ENCODE measurements at regions not wholly inside any gene's neighbourhood (a gene's known extent, or its start where the extent isn't known, plus 50 kb on each side); places are given as distances from the start of the nearest gene placed in this dataset.

GRCh38 chr1:5455651-5456050 lies 536.6 kb downstream of the NPHP4 start:
- Histone ChIP-seq H4K20me1 (ENCODE audit: control insufficient read depth, insufficient read depth, low read length, poor library complexity, severe bottlenecking) (no peaks in the 10 kb centered on the region), H2AFZ (ENCODE audit: insufficient read depth, low read depth, low read length, poor library complexity, severe bottlenecking) (no peak overlapping the region), H3K9ac (ENCODE audit: low read length) (no peak overlapping the region), H3K4me1 (ENCODE audit: control insufficient read depth in 2 of 2, insufficient read depth in 2 of 2, low read length in 2 of 2) (no peaks in the 10 kb centered on the region), H3K9me3 (ENCODE audit: control extremely low read depth in 1 of 3, control insufficient read depth in 2 of 3, insufficient read depth in 1 of 3, low read length in 2 of 3) (no peaks in the 10 kb centered on the region), H3K27ac (ENCODE audit: low read length in 2 of 2) (no peak overlapping the region), H3K79me2 (ENCODE audit: control insufficient read depth, insufficient read depth, low read length) (no peaks in the 10 kb centered on the region), H3K4me3 (ENCODE audit: control extremely low read depth in 1 of 5, extremely low read depth in 1 of 5, insufficient read depth in 1 of 5, low read depth in 2 of 5, low read length in 4 of 5) (no peak overlapping the region), H3K4me2 (replicated peaks; ENCODE audit: low read depth, low read length, poor library complexity, severe bottlenecking) (no peak overlapping the region), H3K36me3 (replicated peaks in 1 of 2; ENCODE audit: control extremely low read depth in 1 of 2, control insufficient read depth in 1 of 2, extremely low read depth in 1 of 2, insufficient read depth in 2 of 2, low read length in 1 of 2) (no peaks in the 10 kb centered on the region), H3K27me3 (replicated peaks in 1 of 4; ENCODE audit: control extremely low read depth in 1 of 4, control insufficient read depth in 3 of 4, insufficient read depth in 4 of 4, low read length in 3 of 4) (peaks cover 0 to 2% (median 0%) of the 10 kb centered on the region in 4 experiments)
- WGBS (ENCODE audit: insufficient coverage): 3% methylated on average over 3 of the region's 8 CpGs
- peaks cover 4% of the 10 kb centered on the region for H3K27me3 Mint-ChIP-seq
- H3K4me1 Mint-ChIP-seq: no peaks in the 10 kb centered on the region
- intact Hi-C loops (cut with micrococcal nuclease): no loop called here
- H3K9me3 Mint-ChIP-seq (ENCODE audit: insufficient read depth): no peaks in the 10 kb centered on the region
- H3K27ac Mint-ChIP-seq: no peak overlapping the region
- ATAC-seq (ENCODE audit: low read depth): no peak
- no peak for DNase-seq
- no peak overlapping the region for H3K4me3 Mint-ChIP-seq
- ChIA-PET CTCF (no interaction called here), POLR2A (no interaction called here)
- no peak for TF ChIP-seq EZH2 (IDR thresholded peaks at IDR 0.05; ENCODE audit: borderline replicate concordance, insufficient read depth, low read depth, low read length, poor library complexity, severe bottlenecking)
- no peak for TF ChIP-seq CTCF (IDR thresholded peaks at IDR 0.05)

GRCh38 chr1:5455056-5455455 lies 537.2 kb downstream of the NPHP4 start:
- H3K9ac ChIP-seq (ENCODE audit: low read length): no peak overlapping the region
- intact Hi-C loops (cut with micrococcal nuclease): no loop called here
- no peaks in the 10 kb centered on the region for H3K4me1 Mint-ChIP-seq

More at GRCh38 chr1:5455056-5455455, 537.2 kb downstream of the NPHP4 start:
- Mint-ChIP-seq H3K27ac (no peak overlapping the region), H3K4me3 (no peak overlapping the region), H3K27me3 (peaks cover 4% of the 10 kb centered on the region), H3K9me3 (ENCODE audit: insufficient read depth) (no peaks in the 10 kb centered on the region)
- ChIA-PET CTCF (no interaction called here), POLR2A (no interaction called here)
- DNase-seq (no peak), ATAC-seq (ENCODE audit: low read depth) (no peak)
- TF ChIP-seq EZH2 (IDR thresholded peaks at IDR 0.05; ENCODE audit: borderline replicate concordance, insufficient read depth, low read depth, low read length, poor library complexity, severe bottlenecking) (no peak), CTCF (IDR thresholded peaks at IDR 0.05) (no peak)
- Histone ChIP-seq H4K20me1 (ENCODE audit: control insufficient read depth, insufficient read depth, low read length, poor library complexity, severe bottlenecking) (no peaks in the 10 kb centered on the region), H3K4me2 (replicated peaks; ENCODE audit: low read depth, low read length, poor library complexity, severe bottlenecking) (no peak overlapping the region), H3K27me3 (replicated peaks in 1 of 4; ENCODE audit: control extremely low read depth in 1 of 4, control insufficient read depth in 3 of 4, insufficient read depth in 4 of 4, low read length in 3 of 4) (peaks cover 0 to 2% (median 0%) of the 10 kb centered on the region in 4 experiments), H3K4me1 (ENCODE audit: control insufficient read depth in 2 of 2, insufficient read depth in 2 of 2, low read length in 2 of 2) (no peaks in the 10 kb centered on the region), H3K79me2 (ENCODE audit: control insufficient read depth, insufficient read depth, low read length) (no peaks in the 10 kb centered on the region), H3K27ac (ENCODE audit: low read length in 2 of 2) (no peak overlapping the region), H3K4me3 (ENCODE audit: control extremely low read depth in 1 of 5, extremely low read depth in 1 of 5, insufficient read depth in 1 of 5, low read depth in 2 of 5, low read length in 4 of 5) (no peak overlapping the region), H3K9me3 (ENCODE audit: control extremely low read depth in 1 of 3, control insufficient read depth in 2 of 3, insufficient read depth in 1 of 3, low read length in 2 of 3) (no peaks in the 10 kb centered on the region), H3K36me3 (replicated peaks in 1 of 2; ENCODE audit: control extremely low read depth in 1 of 2, control insufficient read depth in 1 of 2, extremely low read depth in 1 of 2, insufficient read depth in 2 of 2, low read length in 1 of 2) (no peaks in the 10 kb centered on the region), H2AFZ (ENCODE audit: insufficient read depth, low read depth, low read length, poor library complexity, severe bottlenecking) (no peak overlapping the region)
- WGBS (ENCODE audit: insufficient coverage): 73% methylated on average over 6 of the region's 9 CpGs
